Testis (tissue), 2 donors: ENCODE measurements at regions not wholly inside any gene's neighbourhood (a gene's known extent, or its start where the extent isn't known, plus 50 kb on each side); places are given as distances from the start of the nearest gene placed in this dataset.

Source experiments
- POLR2A ChIP-seq: fragments of 450-650 bp; IDR thresholded peaks from one replicate; pipeline ENCODE4 v1.6.1; 2017; ENCODE audit warnings: antibody characterized with exemption, mild to moderate bottlenecking, moderate library complexity
- TF ChIP-seq, protein P1 (sequence below), 3 experiments: fragments of 450-650 bp in 2 of 3; fragments of 200-600 bp in 1 of 3; sonication (generic) in 1 of 3; IDR thresholded peaks; one replicate each; pipeline ENCODE4 v1.5.1; 2016 to 2019; ENCODE audit warnings: antibody characterized with exemption in 3 of 3, mild to moderate bottlenecking in 2 of 3, moderate library complexity in 1 of 3

DNA sequence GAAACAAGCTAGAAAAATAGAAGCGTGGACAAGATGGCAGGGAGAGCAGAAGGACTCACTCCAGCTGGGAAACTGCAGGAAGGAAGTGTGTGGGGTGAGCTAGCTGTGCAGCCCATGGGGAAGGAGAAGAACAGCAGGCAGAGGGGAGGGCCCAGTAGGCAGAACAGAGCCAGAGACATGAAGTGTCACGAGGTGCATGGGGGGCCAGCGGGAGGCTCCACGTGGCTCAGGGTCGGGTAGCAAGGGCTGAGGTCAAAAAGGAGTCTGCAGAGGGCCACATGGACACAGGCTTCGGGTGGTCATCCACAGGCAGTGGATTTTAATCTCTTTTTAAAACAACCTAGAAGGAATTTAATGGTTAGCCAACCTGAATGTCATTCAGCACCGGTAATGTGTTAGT, 669.0 kb downstream of the BCL11B start:
- TF ChIP-seq, protein P1, sequence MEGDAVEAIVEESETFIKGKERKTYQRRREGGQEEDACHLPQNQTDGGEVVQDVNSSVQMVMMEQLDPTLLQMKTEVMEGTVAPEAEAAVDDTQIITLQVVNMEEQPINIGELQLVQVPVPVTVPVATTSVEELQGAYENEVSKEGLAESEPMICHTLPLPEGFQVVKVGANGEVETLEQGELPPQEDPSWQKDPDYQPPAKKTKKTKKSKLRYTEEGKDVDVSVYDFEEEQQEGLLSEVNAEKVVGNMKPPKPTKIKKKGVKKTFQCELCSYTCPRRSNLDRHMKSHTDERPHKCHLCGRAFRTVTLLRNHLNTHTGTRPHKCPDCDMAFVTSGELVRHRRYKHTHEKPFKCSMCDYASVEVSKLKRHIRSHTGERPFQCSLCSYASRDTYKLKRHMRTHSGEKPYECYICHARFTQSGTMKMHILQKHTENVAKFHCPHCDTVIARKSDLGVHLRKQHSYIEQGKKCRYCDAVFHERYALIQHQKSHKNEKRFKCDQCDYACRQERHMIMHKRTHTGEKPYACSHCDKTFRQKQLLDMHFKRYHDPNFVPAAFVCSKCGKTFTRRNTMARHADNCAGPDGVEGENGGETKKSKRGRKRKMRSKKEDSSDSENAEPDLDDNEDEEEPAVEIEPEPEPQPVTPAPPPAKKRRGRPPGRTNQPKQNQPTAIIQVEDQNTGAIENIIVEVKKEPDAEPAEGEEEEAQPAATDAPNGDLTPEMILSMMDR (IDR thresholded peaks at IDR 0.05) = no peak
- TF ChIP-seq POLR2A = no peak
